Body of pancreas (tissue), 4 donors: ENCODE measurements at regions not wholly inside any gene's neighbourhood (a gene's known extent, or its start where the extent isn't known, plus 50 kb on each side); places are given as distances from the start of the nearest gene placed in this dataset.

Experiments
- POLR2A ChIP-seq, 3 donors: fragments of 450-650 bp; IDR thresholded peaks; one replicate each; pipeline ENCODE4 v1.6.1; 2016; ENCODE audit warnings: antibody characterized with exemption in 3 of 3, mild to moderate bottlenecking in 2 of 3
- TF ChIP-seq, protein P1 (sequence below), 7 experiments: fragments of 450-650 bp in 4 of 7; fragments of 200-600 bp in 3 of 7; sonication (generic) in 3 of 7; IDR thresholded peaks; one replicate each; pipeline ENCODE4 v1.5.1; 2016 to 2019; ENCODE audit warnings: antibody characterized with exemption in 7 of 7

- TF ChIP-seq, protein P1, sequence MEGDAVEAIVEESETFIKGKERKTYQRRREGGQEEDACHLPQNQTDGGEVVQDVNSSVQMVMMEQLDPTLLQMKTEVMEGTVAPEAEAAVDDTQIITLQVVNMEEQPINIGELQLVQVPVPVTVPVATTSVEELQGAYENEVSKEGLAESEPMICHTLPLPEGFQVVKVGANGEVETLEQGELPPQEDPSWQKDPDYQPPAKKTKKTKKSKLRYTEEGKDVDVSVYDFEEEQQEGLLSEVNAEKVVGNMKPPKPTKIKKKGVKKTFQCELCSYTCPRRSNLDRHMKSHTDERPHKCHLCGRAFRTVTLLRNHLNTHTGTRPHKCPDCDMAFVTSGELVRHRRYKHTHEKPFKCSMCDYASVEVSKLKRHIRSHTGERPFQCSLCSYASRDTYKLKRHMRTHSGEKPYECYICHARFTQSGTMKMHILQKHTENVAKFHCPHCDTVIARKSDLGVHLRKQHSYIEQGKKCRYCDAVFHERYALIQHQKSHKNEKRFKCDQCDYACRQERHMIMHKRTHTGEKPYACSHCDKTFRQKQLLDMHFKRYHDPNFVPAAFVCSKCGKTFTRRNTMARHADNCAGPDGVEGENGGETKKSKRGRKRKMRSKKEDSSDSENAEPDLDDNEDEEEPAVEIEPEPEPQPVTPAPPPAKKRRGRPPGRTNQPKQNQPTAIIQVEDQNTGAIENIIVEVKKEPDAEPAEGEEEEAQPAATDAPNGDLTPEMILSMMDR (IDR thresholded peaks at IDR 0.05): no peak
- no peak for TF ChIP-seq POLR2A (IDR thresholded peaks at IDR 0.05)
Measured at GRCh38 chr11:103688924-103689323, 347.5 kb upstream of the DDI1 start.
